MM.1S (cell line): ENCODE measurements at regions not wholly inside any gene's neighbourhood (a gene's known extent, or its start where the extent isn't known, plus 50 kb on each side); places are given as distances from the start of the nearest gene placed in this dataset.
"Not testable (repeated sequence)": the region's sequence is repeated elsewhere in the genome, so short reads cannot be mapped to it uniquely, and the experiment has no call there.

Experiments used
- DNase-seq: peaks from one replicate; pipeline ENCODE4 v3.0.0-alpha.2; 2015
- H2AFZ ChIP-seq: fragments of 300-600 bp; sonication (generic); 2 replicates; pipeline ENCODE4 v1.6.0; 2016; ENCODE audit warnings: antibody characterized with exemption, low read length
- H3F3A ChIP-seq: fragments of 300-600 bp; sonication (generic); 2 replicates; pipeline ENCODE4 v1.6.1; 2016; ENCODE audit warnings: mild to moderate bottlenecking, antibody characterized with exemption, low read length, moderate library complexity, mixed read lengths; ENCODE audit not compliant: insufficient read depth
- H3K27ac ChIP-seq: fragments of 300-600 bp; sonication (generic); 2 replicates; pipeline ENCODE4 v1.5.1; 2016; ENCODE audit warnings: mild to moderate bottlenecking, low read length
- H3K27me3 ChIP-seq: fragments of 300-600 bp; sonication (generic); replicated peaks from 2 replicates; pipeline ENCODE4 v1.6.0; 2016; ENCODE audit warnings: low read length; ENCODE audit not compliant: insufficient read depth
- H3K36me3 ChIP-seq: fragments of 300-600 bp; sonication (generic); replicated peaks from 2 replicates; pipeline ENCODE4 v1.6.1; 2016; ENCODE audit warnings: mild to moderate bottlenecking, low read length, mixed read lengths; ENCODE audit not compliant: insufficient read depth
- H3K4me1 ChIP-seq: fragments of 300-600 bp; sonication (generic); 2 replicates; pipeline ENCODE4 v1.6.1; 2016; ENCODE audit warnings: low read length, mixed read lengths
- H3K4me2 ChIP-seq: fragments of 300-600 bp; sonication (generic); 2 replicates; pipeline ENCODE4 v1.6.0; 2016; ENCODE audit warnings: low read depth, low read length
- H3K4me3 ChIP-seq: fragments of 300-600 bp; sonication (generic); 2 replicates; pipeline ENCODE4 v1.5.1; 2016; ENCODE audit warnings: low read length, mixed read lengths
- H3K79me2 ChIP-seq: fragments of 300-600 bp; sonication (generic); 2 replicates; pipeline ENCODE4 v1.6.1; 2016; ENCODE audit warnings: mixed run types, low read length, mixed read lengths
- H3K9ac ChIP-seq: fragments of 300-600 bp; sonication (generic); 2 replicates; pipeline ENCODE4 v1.6.1; 2016; ENCODE audit warnings: low read length, mixed read lengths
- H3K9me2 ChIP-seq: fragments of 300-600 bp; sonication (generic); replicated peaks from 2 replicates; pipeline ENCODE4 v1.6.1; 2016; ENCODE audit warnings: mild to moderate bottlenecking, low read length, mixed read lengths; ENCODE audit not compliant: insufficient read depth
- H3K9me3 ChIP-seq: fragments of 300-600 bp; sonication (generic); replicated peaks from 2 replicates; pipeline ENCODE4 v1.6.1; 2016; ENCODE audit warnings: mild to moderate bottlenecking, low read length, mixed read lengths; ENCODE audit not compliant: insufficient read depth
- H4K20me1 ChIP-seq: fragments of 300-600 bp; sonication (generic); 2 replicates; pipeline ENCODE4 v1.6.1; 2016; ENCODE audit warnings: mild to moderate bottlenecking, low read length, moderate library complexity, mixed read lengths; ENCODE audit not compliant: insufficient read depth
- EZH2 ChIP-seq: fragments of 300-600 bp; sonication (generic); optimal IDR thresholded peaks from 2 replicates; pipeline ENCODE3; 2017; ENCODE audit warnings: low read depth, mild to moderate bottlenecking, antibody characterized with exemption, low read length, mixed read lengths
- EZH2phosphoT487 ChIP-seq: fragments of 300-600 bp; sonication (generic); IDR thresholded peaks from 2 replicates; pipeline ENCODE4 v1.6.1; 2018; ENCODE audit warnings: antibody characterized with exemption, low read length
- TF ChIP-seq, protein P1 (sequence below): fragments of 300-600 bp; sonication (generic); IDR thresholded peaks from 2 replicates; pipeline ENCODE4 v1.5.1; 2016; ENCODE audit warnings: antibody characterized with exemption, low read length, mixed read lengths

GRCh38 chr18:78255013-78255412, 724.6 kb upstream of the SALL3 start:
- Histone ChIP-seq H3K4me1 (no peaks in the 10 kb centered on the region), H3K27ac (no peak overlapping the region), H3K9ac (no peak overlapping the region), H3K36me3 (no peaks in the 10 kb centered on the region), H3K4me2 (no peak overlapping the region), H3K9me3 (no peaks in the 10 kb centered on the region), H2AFZ (no peak overlapping the region), H3F3A (no peaks in the 10 kb centered on the region), H3K4me3 (no peak overlapping the region), H3K9me2 (no peaks in the 10 kb centered on the region), H3K27me3 (no peaks in the 10 kb centered on the region), H4K20me1 (no peaks in the 10 kb centered on the region), H3K79me2 (no peaks in the 10 kb centered on the region)
- no peak for TF ChIP-seq EZH2
- no peak for DNase-seq

DNA sequence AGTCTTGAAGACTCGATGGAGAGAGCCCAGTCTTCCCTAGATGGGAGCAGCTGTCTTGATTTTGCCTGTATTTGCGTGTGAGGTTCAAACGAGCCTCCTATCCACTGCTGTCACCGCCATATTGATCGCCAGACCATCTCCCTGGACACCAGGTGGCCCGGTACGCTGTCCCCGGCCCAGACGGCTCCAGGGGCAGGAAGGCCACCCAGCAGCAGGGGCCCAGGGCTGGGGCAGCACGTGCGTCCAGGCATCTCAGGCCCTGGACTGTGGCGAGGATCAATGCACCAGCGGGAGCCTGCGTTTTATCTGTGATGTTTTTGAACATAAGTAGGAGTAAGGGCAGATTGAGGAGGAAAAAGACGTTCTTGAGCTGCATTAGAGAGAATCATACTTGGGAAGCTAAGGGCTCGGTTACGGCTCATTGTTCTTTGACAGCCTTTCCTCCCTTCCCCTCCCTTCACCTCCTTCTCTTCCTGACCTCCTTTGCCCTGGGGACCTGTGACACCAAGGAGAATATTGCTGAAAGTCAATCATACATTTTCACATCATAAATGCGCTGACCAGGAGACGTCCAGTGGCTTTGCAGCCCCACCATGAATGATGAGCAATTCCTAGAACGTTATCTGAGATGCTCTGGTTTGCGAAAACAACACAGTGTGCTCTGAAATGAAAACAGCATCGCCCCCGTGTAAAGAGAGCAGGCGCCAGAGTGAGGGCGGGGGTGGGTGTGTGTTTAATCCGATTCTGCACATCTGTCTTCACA, 711.2 kb upstream of the SALL3 start:
- Histone ChIP-seq H3K4me1 (no peaks in the 10 kb centered on the region), H2AFZ (no peak overlapping the region), H3K79me2 (no peaks in the 10 kb centered on the region), H3K27me3 (no peaks in the 10 kb centered on the region), H3K4me2 (no peak overlapping the region), H3K4me3 (no peak overlapping the region), H4K20me1 (no peaks in the 10 kb centered on the region), H3K9me3 (no peaks in the 10 kb centered on the region), H3F3A (no peaks in the 10 kb centered on the region), H3K36me3 (no peaks in the 10 kb centered on the region), H3K27ac (no peak overlapping the region), H3K9ac (no peak overlapping the region), H3K9me2 (no peaks in the 10 kb centered on the region)
- TF ChIP-seq EZH2phosphoT487 = no peak
- no peak for TF ChIP-seq EZH2
- TF ChIP-seq, protein P1, sequence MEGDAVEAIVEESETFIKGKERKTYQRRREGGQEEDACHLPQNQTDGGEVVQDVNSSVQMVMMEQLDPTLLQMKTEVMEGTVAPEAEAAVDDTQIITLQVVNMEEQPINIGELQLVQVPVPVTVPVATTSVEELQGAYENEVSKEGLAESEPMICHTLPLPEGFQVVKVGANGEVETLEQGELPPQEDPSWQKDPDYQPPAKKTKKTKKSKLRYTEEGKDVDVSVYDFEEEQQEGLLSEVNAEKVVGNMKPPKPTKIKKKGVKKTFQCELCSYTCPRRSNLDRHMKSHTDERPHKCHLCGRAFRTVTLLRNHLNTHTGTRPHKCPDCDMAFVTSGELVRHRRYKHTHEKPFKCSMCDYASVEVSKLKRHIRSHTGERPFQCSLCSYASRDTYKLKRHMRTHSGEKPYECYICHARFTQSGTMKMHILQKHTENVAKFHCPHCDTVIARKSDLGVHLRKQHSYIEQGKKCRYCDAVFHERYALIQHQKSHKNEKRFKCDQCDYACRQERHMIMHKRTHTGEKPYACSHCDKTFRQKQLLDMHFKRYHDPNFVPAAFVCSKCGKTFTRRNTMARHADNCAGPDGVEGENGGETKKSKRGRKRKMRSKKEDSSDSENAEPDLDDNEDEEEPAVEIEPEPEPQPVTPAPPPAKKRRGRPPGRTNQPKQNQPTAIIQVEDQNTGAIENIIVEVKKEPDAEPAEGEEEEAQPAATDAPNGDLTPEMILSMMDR = no peak
- DNase-seq = no peak

- no peaks in the 10 kb centered on the region for H3K36me3 ChIP-seq
- H2AFZ ChIP-seq = no peak overlapping the region
- H3K4me1 ChIP-seq = no peaks in the 10 kb centered on the region
- H4K20me1 ChIP-seq = no peaks in the 10 kb centered on the region
- no peak overlapping the region for H3K4me3 ChIP-seq
- no peaks in the 10 kb centered on the region for H3K79me2 ChIP-seq
- H3F3A ChIP-seq = no peaks in the 10 kb centered on the region
- H3K4me2 ChIP-seq = no peak overlapping the region
- DNase-seq = no peak
- H3K27me3 ChIP-seq = no peaks in the 10 kb centered on the region
- no peak overlapping the region for H3K27ac ChIP-seq
- no peaks in the 10 kb centered on the region for H3K9me2 ChIP-seq
- H3K9me3 ChIP-seq = no peaks in the 10 kb centered on the region
- TF ChIP-seq, protein P1 = no peak
- TF ChIP-seq EZH2 (no peak), EZH2phosphoT487 (no peak)
- H3K9ac ChIP-seq = no peak overlapping the region
These were observed 707.8 kb upstream of the SALL3 start for GRCh38 chr18:78271790-78272189.

DNA sequence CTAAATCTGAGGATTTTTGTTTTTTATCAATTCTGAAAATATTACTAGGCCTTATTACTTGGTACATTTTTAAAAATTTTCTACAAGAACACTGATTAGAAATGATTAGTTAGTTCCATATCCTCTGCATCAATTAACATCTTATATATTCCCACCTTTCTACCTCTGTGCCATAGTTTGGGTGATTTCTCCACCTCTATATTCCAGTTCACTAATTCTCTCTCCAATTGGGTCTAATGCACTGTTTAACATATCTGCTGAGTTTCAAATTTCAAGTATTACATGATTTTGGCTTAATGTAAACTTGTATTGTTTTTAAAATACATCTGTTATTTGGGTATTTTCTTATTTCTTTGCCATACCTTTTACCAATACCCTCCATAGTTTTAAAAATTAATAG, 705.7 kb upstream of the SALL3 start:
- H2AFZ ChIP-seq = no peak overlapping the region
- no peak for TF ChIP-seq EZH2phosphoT487
- TF ChIP-seq, protein P1 = no peak
- TF ChIP-seq EZH2 = no peak
- H3K27ac ChIP-seq = no peak overlapping the region
- no peaks in the 10 kb centered on the region for H3K27me3 ChIP-seq
- no peak for DNase-seq
- no peaks in the 10 kb centered on the region for H3K9me3 ChIP-seq
- H3K4me1 ChIP-seq = no peaks in the 10 kb centered on the region
- no peak overlapping the region for H3K4me3 ChIP-seq
- no peak overlapping the region for H3K4me2 ChIP-seq
- H4K20me1 ChIP-seq = no peaks in the 10 kb centered on the region
- no peaks in the 10 kb centered on the region for H3K9me2 ChIP-seq
- no peaks in the 10 kb centered on the region for H3K79me2 ChIP-seq
- H3F3A ChIP-seq = no peaks in the 10 kb centered on the region
- H3K9ac ChIP-seq = no peak overlapping the region
- no peaks in the 10 kb centered on the region for H3K36me3 ChIP-seq

DNA sequence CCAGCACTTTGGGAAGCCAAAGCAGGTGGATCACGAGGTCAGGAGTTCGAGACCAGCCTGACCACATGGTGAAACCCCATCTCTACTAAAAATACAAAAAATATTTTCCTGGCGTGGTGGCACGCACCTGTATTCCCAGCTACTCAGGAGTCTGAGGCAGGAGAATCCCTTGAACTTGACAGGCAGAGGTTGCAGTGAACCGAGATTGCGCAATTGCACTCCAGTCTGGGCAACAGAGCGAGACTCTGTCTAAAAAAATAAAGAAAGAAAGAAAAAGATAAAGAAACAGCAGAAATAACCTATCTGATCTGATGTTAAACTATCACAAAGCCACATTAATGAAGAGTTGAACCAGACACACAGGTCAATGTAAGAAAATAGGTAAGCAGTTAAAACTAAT, 696.2 kb upstream of the SALL3 start:
- not testable (repeated sequence) for H4K20me1 ChIP-seq, H3K9me3 ChIP-seq

More for the DNA sequence above, 696.2 kb upstream of the SALL3 start:
- H3F3A ChIP-seq, H3K79me2 ChIP-seq, H2AFZ ChIP-seq, H3K4me2 ChIP-seq, H3K27me3 ChIP-seq, H3K36me3 ChIP-seq, H3K9ac ChIP-seq, DNase-seq, H3K9me2 ChIP-seq, H3K4me1 ChIP-seq, H3K4me3 ChIP-seq, H3K27ac ChIP-seq: not testable (repeated sequence)
